ENCODE measurements at regions not wholly inside any gene's neighbourhood (a gene's known extent, or its start where the extent isn't known, plus 50 kb on each side); places are given as distances from the start of the nearest gene placed in this dataset.

DNA sequence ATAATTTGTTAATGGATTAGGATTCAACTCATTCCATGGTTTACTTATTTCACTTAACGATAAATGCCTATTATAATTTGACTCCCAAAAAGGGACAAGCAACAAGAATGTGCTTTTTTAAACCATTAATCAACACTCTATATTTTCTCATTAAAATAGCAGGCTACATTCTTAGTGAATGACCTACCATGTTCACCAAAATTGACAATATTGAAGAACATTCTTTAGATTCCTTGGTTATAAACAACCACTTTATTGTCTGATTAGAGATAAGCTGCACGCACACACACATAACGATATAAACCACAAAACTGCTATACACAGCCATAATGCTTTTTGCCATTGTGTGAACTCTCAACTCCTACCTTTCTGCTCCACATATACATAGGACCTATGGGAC is 75.4 kb upstream of the LRRC7 start:
- TF ChIP-seq, protein P1, sequence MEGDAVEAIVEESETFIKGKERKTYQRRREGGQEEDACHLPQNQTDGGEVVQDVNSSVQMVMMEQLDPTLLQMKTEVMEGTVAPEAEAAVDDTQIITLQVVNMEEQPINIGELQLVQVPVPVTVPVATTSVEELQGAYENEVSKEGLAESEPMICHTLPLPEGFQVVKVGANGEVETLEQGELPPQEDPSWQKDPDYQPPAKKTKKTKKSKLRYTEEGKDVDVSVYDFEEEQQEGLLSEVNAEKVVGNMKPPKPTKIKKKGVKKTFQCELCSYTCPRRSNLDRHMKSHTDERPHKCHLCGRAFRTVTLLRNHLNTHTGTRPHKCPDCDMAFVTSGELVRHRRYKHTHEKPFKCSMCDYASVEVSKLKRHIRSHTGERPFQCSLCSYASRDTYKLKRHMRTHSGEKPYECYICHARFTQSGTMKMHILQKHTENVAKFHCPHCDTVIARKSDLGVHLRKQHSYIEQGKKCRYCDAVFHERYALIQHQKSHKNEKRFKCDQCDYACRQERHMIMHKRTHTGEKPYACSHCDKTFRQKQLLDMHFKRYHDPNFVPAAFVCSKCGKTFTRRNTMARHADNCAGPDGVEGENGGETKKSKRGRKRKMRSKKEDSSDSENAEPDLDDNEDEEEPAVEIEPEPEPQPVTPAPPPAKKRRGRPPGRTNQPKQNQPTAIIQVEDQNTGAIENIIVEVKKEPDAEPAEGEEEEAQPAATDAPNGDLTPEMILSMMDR (IDR thresholded peaks at IDR 0.05; ENCODE audit: low read depth, low read length, missing input control), result no peak
- TF ChIP-seq EGR1 (IDR thresholded peaks at IDR 0.05; ENCODE audit: low read depth in 2 of 2) (no peak), RAD21 (IDR thresholded peaks at IDR 0.05) (no peak), ATF3 (IDR thresholded peaks at IDR 0.05) (no peak), YY1 (IDR thresholded peaks at IDR 0.05) (no peak)
- TF ChIP-seq, protein P2, sequence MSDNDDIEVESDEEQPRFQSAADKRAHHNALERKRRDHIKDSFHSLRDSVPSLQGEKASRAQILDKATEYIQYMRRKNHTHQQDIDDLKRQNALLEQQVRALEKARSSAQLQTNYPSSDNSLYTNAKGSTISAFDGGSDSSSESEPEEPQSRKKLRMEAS (IDR thresholded peaks at IDR 0.05), result no peak
